GM12878 (cell line): ENCODE measurements at regions not wholly inside any gene's neighbourhood (a gene's known extent, or its start where the extent isn't known, plus 50 kb on each side); places are given as distances from the start of the nearest gene placed in this dataset.

Experiments used
- ATF7 ChIP-seq: fragments of 450-650 bp; IDR thresholded peaks from 2 replicates; pipeline ENCODE4 v1.6.1; 2016; ENCODE audit warnings: low read depth, mild to moderate bottlenecking
- TF ChIP-seq, protein P1 (sequence below): fragments of 150-350 bp; IDR thresholded peaks from 2 replicates; pipeline ENCODE4 v1.6.1; 2014; ENCODE audit warnings: mild to moderate bottlenecking, low read depth, low read length

GRCh38 chr1:208516780-208517179 is 272.6 kb upstream of the PLXNA2 start:
- TF ChIP-seq, protein P1, sequence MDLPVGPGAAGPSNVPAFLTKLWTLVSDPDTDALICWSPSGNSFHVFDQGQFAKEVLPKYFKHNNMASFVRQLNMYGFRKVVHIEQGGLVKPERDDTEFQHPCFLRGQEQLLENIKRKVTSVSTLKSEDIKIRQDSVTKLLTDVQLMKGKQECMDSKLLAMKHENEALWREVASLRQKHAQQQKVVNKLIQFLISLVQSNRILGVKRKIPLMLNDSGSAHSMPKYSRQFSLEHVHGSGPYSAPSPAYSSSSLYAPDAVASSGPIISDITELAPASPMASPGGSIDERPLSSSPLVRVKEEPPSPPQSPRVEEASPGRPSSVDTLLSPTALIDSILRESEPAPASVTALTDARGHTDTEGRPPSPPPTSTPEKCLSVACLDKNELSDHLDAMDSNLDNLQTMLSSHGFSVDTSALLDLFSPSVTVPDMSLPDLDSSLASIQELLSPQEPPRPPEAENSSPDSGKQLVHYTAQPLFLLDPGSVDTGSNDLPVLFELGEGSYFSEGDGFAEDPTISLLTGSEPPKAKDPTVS, result no peak
- no peak for TF ChIP-seq ATF7
